Fibroblast of lung (primary cell): ENCODE measurements at regions not wholly inside any gene's neighbourhood (a gene's known extent, or its start where the extent isn't known, plus 50 kb on each side); places are given as distances from the start of the nearest gene placed in this dataset.
A peak's percentile ranks its signal among the peaks of the same experiment; 100 is the strongest.

ENCODE experiments used
- DNase-seq, 2 donors: peaks; one replicate each; pipeline versions ENCODE4 v3.0.0 to v3.0.0-alpha.2; 2010; ENCODE audit warnings: low read depth in 2 of 2
- H2AFZ ChIP-seq: 2 replicates; pipeline ENCODE4 v1.5.1; 2012; ENCODE audit warnings: low read length, control low read depth, inconsistent platforms
- H3K27ac ChIP-seq: 2 replicates; pipeline ENCODE4 v1.5.1; 2011; ENCODE audit warnings: low read length, control low read depth; ENCODE audit not compliant: insufficient read depth
- H3K27me3 ChIP-seq: 2 replicates; pipeline ENCODE4 v1.5.1; 2011; ENCODE audit warnings: mild to moderate bottlenecking, low read length; ENCODE audit not compliant: control insufficient read depth, insufficient read depth
- H3K36me3 ChIP-seq: 2 replicates; pipeline ENCODE4 v1.5.1; 2011; ENCODE audit warnings: low read length; ENCODE audit not compliant: control insufficient read depth, insufficient read depth
- H3K4me1 ChIP-seq: 2 replicates; pipeline ENCODE4 v1.5.1; 2011; ENCODE audit warnings: low read length; ENCODE audit not compliant: control insufficient read depth, insufficient read depth; ENCODE audit errors: extremely low read depth
- H3K4me2 ChIP-seq: 2 replicates; pipeline ENCODE4 v1.5.1; 2011; ENCODE audit warnings: low read length, control low read depth; ENCODE audit not compliant: insufficient read depth; ENCODE audit errors: extremely low read depth
- H3K4me3 ChIP-seq, 4 experiments: fragments of 200-600 bp in 1 of 4; sonication (generic) in 1 of 4; replicated peaks in 1 of 4; 2 replicates each; pipeline ENCODE4 v1.5.1; 2011 to 2016; ENCODE audit warnings: low read length in 4 of 4, low read depth in 3 of 4, mild to moderate bottlenecking in 3 of 4, control low read depth in 2 of 4, inconsistent platforms in 1 of 4, mixed read lengths in 1 of 4; ENCODE audit not compliant: insufficient read depth in 1 of 4; ENCODE audit errors: control extremely low read depth in 1 of 4
- H3K79me2 ChIP-seq: 2 replicates; pipeline ENCODE4 v1.5.1; 2012; ENCODE audit warnings: mild to moderate bottlenecking, low read length, inconsistent platforms; ENCODE audit not compliant: control insufficient read depth, insufficient read depth
- H3K9ac ChIP-seq: 2 replicates; pipeline ENCODE4 v1.5.1; 2011; ENCODE audit warnings: mild to moderate bottlenecking, low read length, control low read depth; ENCODE audit not compliant: insufficient read depth
- H3K9me3 ChIP-seq: 2 replicates; pipeline ENCODE4 v1.5.1; 2012; ENCODE audit warnings: low read depth, low read length; ENCODE audit not compliant: control insufficient read depth, insufficient read depth
- H4K20me1 ChIP-seq: 2 replicates; pipeline ENCODE4 v1.5.1; 2011; ENCODE audit warnings: low read length; ENCODE audit not compliant: control insufficient read depth, insufficient read depth; ENCODE audit errors: extremely low read depth
- CTCF ChIP-seq, 2 donors: IDR thresholded peaks in 1 of 2; conservative IDR thresholded peaks in 1 of 2; 1 replicate in 1 of 2; 2 replicates in 1 of 2; pipeline ENCODE4 v1.5.1; 2011 to 2012; ENCODE audit warnings: low read length in 2 of 2, control low read depth in 1 of 2, inconsistent platforms in 1 of 2, low read depth in 1 of 2, mild to moderate bottlenecking in 1 of 2
- EZH2 ChIP-seq: IDR thresholded peaks from 2 replicates; pipeline ENCODE4 v1.5.1; 2012; ENCODE audit warnings: low read length, control low read depth, mild to moderate bottlenecking; ENCODE audit errors: missing control alignments

- Histone ChIP-seq H3K4me2 (no peak overlapping the region), H3K79me2 (no peaks in the 10 kb centered on the region), H3K36me3 (no peaks in the 10 kb centered on the region), H3K4me3 (no peak overlapping the region), H3K27me3 (no peaks in the 10 kb centered on the region), H3K4me1 (no peaks in the 10 kb centered on the region), H3K9me3 (no peaks in the 10 kb centered on the region), H3K9ac (no peak overlapping the region), H4K20me1 (no peaks in the 10 kb centered on the region), H2AFZ (no peak overlapping the region), H3K27ac (no peak overlapping the region)
- TF ChIP-seq CTCF (conservative IDR thresholded peaks at IDR 0.05 in 1 of 2, IDR thresholded peaks at IDR 0.05 in 1 of 2; ENCODE audit: low read depth in 1 of 2, low read length in 2 of 2): no peak
- TF ChIP-seq EZH2: no peak
- DNase-seq: no peak
Measured at GRCh38 chr6:163655217-163656121, 241.0 kb downstream of the QKI start.

DNA sequence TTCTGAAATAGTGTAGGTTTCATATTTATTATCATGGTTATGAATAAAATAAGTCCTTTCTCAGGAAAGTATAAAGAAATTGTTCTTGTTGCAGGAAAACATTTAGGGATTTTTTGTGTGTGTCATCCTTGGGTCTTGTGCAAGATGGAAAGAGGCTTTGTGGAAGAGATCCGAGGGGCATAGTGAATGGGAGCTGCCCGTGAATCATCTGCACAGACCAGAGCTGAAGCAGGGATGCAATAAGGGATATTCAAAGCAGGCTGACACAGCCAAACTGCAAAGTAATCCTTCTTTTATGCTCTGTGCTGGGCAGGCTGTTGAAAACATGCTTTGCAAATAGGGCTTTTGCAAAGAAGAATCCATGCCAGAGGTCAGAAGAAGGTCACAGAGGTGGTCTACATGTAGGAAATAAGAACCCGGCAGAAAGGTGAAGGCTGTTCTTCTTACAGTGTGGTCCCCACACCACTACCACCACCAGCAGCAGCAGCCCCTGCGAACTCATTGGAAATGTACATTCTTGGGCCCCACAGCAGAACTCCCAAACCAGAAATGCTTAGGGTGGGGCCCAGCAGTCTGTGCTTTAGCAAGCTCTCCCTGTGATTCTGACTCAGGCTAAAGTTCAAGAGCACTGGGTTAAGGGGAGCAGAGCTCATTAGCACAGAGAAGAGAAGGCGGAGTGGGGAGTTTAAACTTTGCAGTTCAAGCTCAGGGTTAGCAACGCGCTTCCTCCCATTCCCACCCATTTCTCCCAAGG lies 237.6 kb downstream of the QKI start:
- Histone ChIP-seq H3K4me1 (no peaks in the 10 kb centered on the region), H2AFZ (no peak overlapping the region), H3K27me3 (no peaks in the 10 kb centered on the region), H3K4me2 (no peak overlapping the region), H3K9me3 (no peaks in the 10 kb centered on the region), H3K4me3 (no peak overlapping the region), H3K9ac (no peak overlapping the region), H3K27ac (no peak overlapping the region), H3K79me2 (no peaks in the 10 kb centered on the region), H4K20me1 (no peaks in the 10 kb centered on the region), H3K36me3 (no peaks in the 10 kb centered on the region)
- TF ChIP-seq CTCF (conservative IDR thresholded peaks at IDR 0.05 in 1 of 2, IDR thresholded peaks at IDR 0.05 in 1 of 2; ENCODE audit: low read depth in 1 of 2, low read length in 2 of 2): no peak
- TF ChIP-seq EZH2: no peak
- peak; percentile 13 to 26 for DNase-seq

- Histone ChIP-seq H3K4me2 (no peak overlapping the region), H3K27ac (no peak overlapping the region), H3K27me3 (no peaks in the 10 kb centered on the region), H3K79me2 (no peaks in the 10 kb centered on the region), H3K9me3 (no peaks in the 10 kb centered on the region), H3K9ac (no peak overlapping the region), H2AFZ (no peak overlapping the region), H3K4me3 (no peak overlapping the region), H3K4me1 (no peaks in the 10 kb centered on the region), H4K20me1 (no peaks in the 10 kb centered on the region), H3K36me3 (no peaks in the 10 kb centered on the region)
- DNase-seq: no peak
- TF ChIP-seq CTCF (conservative IDR thresholded peaks at IDR 0.05 in 1 of 2, IDR thresholded peaks at IDR 0.05 in 1 of 2; ENCODE audit: low read depth in 1 of 2, low read length in 2 of 2) (no peak), EZH2 (no peak)
Measured at GRCh38 chr6:163651426-163651825, 236.9 kb downstream of the QKI start.
